CD4-positive, alpha-beta T cell treated with Interleukin-10 for 1 hour (primary cell): ENCODE measurements at regions not wholly inside any gene's neighbourhood (a gene's known extent, or its start where the extent isn't known, plus 50 kb on each side); places are given as distances from the start of the nearest gene placed in this dataset.

ENCODE experiments used
- DNase-seq: peaks from one replicate; pipeline ENCODE4 v3.0.0-alpha.2; 2020

DNA sequence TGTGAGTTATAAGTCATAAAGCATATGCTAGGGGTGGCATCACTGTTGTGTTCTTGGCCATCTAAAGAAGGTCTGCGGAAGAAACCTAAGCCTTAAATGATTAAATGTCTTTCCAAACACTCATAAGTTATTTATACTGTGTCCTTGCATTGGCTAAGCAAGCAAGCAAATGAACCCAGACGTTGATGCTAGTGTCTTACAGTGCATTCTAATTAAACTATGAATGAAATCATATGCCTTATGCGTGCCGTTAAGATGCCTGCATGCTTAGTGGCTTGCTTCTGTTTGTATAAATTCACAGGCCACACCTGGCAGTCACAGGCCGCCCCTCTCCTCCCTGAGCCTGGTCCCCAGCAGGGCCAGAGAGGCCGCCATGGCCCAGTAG lies 49.9 kb downstream of the RIN2 start:
- DNase-seq, result no peak

DNA sequence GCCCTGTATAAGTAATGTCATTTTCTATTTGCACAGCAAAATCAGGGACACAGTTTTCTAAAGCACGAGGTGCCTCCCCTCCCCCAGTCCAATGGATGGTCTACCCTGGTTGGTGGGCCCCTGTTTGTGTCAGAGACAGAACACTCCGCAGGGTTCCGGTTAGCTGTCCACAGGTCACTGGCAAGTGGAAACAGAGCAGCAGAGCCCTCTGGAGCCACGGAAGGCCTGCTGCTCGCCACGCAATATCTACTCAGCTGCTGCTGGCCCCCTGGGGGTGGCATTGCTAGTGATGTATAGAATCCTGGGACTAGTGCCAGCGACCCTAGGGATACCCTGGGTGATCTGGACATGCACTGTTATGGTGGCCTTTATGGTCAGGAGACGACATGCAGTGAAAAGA lies 50.4 kb downstream of the RIN2 start:
- DNase-seq, result no peak

DNA sequence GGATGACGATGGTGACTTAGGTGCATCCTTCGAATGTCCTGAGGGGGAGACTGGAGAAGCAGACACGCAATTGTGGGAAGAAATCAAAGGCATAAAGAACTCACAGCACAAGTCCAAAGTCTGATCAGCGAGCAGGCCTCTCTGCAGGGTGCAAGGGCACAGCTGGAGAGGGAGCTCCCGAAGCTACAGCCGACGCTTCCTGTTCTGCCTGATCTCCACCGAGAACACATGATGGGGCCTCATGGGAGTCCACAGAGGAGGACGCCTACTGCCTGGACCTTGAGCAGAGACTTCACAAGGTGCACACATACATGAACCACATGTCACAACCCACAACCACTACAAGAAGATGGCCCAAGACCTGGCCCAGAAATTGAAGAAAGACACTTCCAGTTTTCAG lies 51.4 kb downstream of the RIN2 start:
- no peak for DNase-seq

DNA sequence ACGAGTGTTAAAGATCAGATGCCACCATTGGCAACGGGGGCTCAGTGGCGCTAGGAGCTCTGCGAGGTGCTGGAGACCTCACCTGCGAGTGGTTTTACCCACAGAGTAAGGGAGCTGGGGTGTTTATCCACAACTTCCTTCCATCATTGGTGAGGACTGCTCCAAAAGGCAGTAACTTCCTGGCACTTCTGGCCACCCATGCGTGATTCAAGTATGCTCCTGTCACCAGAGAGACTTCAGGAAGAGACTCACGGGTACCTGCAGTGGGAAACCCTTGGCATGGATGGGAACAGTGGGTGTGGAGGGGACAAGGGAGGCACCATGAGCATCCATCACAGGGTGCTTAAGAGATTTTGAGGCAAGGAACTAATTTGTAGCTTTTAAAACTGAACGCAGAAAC lies 53.2 kb downstream of the RIN2 start:
- no peak for DNase-seq

DNA sequence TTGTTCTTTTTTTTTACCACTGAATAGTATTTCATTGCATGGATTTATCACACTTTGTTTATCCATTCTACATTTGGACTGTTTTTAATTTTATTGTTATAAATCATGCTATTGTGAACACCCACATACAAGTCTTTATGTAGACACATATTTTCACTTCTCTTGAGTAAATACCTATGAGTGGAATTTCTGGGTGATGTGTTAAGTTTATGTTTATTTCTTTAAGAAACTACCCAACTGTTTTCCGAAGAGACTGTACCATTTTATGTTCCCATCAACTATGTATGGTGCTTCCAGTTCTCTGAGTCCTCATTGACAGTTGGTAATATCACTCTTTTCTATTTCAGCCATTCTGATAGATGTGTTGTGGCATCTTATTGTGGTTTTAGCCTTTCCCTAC lies 54.0 kb downstream of the RIN2 start:
- DNase-seq, result no peak

DNA sequence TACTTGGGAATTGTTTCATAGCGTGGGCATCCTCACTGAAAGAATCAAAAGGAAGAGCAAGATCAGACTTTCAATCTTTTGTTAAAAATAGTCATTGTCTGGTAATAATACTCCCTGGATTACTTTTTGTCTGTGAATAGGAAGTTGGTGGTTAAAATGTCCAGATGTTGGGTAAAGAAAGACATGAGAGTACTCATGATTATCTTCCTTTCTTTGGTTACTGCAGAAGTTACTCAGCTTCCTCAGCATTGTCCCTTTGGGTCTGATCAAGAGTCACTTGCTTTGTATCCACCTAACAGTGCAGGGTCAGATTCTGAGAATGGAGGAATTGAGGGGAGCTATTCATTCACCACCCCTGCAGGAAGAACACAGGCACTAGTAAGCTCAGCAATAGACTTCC lies 54.6 kb downstream of the RIN2 start:
- DNase-seq, result no peak

DNA sequence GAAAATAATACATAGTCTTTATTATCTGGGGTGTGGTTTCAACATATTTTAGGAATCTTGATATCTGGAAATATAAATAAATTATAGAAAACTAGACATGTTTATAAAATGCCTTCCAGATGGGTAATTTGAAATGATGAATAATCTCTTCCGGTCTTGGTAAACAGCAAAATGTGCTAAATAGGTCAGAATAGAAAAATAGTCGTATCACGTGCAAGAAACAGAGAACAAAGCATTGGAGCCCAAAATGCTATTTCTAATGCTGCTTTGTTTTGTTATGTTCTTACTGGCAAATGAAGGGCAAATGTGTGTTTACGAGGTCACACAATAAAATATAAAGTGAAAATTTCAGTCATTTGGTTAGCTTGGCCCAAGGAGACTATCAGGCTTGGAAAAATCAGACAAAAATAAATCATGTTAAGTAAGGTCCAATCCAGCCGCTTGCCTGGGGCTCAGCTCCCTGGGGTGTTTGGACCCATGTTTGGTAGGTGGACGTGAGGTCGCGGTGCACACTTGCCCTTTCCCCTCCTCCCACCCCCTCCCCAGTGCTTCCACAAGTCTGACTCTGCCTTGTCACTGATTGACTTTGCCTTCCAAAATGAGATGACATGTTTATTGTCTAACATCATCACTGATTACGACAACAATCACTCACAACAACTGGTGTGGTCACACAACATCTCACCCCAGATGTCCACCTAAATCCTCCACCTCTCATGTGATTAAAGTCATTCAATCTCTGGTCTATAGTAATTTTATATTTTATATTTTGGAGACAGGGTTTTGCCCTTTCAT lies 56.0 kb downstream of the RIN2 start:
- DNase-seq, result no peak

DNA sequence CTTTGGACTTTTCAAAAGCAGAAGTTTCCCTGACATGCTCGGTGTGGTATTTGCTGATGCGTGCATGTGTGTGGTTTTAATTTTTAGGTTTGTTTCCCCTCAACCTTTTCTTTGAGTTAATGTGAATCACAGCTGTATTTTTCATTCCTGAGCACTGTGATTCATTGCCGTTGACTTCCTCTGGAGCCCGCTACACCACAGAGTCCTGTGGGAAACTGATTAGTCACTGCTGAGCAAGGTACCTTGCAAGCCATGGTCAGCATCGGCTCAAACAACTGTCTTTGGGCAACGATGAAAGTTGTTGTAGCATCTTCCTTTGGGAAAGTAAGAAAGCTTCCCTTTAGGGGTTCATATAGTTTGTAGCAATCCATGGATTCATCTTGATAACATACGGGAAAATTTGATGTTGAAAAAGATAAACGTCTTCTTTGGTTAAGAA lies 57.5 kb downstream of the RIN2 start:
- DNase-seq, result no peak

DNA sequence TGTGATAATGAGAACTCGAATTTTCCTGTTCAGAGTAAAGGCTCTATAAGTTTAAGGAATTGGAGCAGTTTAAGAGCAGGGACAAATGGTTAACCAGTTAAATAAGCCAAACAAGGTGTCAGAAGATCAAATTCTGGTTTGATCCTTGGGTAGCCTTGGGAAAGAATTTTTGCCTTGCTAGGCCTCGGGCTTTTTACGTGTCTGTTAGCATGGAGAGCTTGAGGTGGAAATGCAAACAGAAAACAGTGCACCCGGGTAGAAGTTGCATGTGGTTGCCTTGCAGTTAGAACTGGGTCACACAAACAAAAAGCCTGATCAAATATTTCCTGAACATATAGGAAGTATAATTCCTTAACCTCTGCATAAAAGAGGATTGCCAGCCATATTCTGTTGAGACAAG lies 58.3 kb downstream of the RIN2 start:
- DNase-seq, result no peak

DNA sequence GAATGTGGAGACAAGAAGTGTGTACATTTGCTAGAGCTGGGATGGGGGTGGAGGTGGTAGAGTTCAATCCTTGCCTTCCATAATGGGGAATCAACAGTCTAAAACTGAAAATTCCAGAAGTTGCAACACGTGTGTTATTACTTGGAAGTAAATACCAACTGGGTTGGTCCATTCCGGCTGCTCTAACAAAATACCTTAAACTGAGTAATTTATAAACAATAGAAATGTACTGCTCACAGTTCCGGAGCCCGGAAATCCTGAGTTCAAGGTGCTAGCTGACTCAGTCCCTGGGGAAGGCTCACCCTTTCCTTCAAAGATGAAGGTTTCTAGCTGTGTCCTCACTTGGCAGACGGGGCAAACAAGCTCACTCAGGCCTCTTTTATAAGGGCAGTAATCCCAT lies 59.0 kb downstream of the RIN2 start:
- DNase-seq, result no peak

DNA sequence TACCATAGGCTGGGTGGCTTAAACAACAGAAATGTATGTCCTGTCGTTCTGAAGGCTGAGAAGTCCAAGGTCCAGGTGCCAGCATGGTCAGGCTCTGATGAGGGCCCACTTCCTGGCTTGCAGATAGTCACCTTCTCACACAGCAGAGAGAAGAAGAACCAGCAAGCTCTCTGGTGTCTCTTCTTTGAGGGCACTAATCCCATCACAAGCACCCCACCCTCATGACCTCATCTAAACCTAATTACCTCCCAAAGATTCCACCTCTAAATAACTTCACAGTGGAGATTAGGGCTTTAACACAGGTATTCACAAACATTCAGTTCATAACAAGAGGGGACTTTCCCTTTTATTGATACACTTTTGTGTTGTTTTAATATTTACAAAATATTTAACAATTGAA lies 61.1 kb downstream of the RIN2 start:
- DNase-seq, result no peak

DNA sequence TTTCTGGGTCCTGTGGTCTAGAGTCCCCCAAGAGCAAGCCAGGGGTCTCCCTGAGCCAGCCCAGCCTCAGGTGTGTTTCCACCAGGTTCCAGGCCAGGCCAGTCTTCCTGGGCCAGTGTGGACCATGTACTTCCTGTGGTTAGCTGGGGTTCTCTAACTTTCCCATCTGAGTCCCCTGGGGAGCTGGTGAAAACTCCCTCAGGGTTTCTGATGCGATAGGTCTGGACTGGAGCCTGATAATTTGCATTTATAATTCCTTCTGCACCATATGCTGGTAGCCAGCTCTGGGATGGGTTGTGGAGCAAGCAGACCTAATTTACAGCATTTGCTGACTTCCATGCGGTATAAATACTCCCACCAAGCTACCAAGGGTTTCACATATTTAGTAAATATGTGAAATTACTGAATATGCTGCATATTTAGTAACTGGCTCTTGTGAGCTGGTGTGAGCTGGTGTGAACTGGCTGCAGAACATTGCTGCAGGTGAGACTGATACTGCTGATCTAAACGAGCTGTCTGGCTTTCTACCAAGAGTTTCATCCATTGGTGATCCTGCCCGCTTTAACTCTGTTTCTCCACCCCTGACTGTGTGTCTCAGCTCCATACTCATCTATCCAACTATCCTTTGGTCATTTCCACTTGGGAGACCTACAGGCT lies 62.6 kb downstream of the RIN2 start:
- no peak for DNase-seq

DNA sequence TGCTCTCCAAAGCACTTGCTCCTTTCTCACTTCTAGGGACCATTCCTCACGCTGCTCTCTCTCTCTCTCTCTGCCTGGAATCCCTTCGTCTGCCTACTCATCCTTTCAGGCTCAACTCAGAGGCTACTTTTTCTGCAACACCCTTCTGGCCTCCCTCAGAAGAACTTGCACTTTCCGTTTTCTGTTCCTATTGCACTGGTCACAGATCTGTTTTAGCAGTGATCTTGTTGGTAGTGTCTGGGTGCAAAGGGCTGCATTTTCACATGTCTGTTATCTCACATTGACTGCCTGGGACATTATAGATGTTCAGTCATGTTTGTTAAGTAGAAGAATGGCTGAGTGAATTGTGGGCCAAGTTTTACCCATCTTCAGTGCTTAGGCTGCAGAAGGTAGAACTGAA lies 63.5 kb downstream of the RIN2 start:
- no peak for DNase-seq

DNA sequence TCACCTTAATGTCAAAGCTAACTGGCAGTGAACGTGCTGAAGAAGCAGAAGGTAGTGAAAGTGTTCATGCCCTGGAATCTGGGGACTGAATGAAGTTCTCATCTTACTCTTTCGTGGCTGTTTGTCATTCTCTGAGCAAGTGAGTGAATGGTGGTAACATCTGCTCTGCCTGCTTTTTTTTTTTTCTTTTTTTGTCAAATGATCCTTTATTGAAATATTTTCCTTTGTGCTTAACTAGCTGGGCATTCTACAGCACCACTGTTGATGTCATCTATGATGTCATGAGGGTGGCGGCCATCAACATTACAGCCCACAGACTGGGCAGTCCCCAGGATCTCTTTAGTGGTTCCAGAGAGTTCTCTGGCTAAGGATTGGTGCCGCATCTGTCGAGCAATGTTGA lies 65.2 kb downstream of the RIN2 start:
- DNase-seq, result no peak

DNA sequence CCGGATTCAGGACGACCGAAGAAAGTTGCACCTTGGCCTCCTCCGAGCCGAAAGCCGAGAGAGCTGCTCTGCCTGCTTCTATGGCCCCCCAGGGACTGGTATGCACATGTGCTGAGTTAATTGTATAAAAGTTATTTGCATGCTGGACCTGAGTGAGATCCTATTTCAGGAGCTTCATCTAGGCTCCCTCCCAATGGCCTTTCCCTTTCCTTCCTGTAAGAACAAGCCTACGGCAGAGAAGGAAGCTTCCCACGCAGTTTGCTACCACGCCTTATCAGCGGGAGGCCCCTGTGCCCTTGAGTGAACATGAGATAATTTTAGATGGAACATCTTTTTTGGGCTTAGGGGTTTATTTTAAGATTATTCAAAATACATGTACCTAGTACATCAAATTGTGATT lies 65.9 kb downstream of the RIN2 start:
- DNase-seq, result no peak

DNA sequence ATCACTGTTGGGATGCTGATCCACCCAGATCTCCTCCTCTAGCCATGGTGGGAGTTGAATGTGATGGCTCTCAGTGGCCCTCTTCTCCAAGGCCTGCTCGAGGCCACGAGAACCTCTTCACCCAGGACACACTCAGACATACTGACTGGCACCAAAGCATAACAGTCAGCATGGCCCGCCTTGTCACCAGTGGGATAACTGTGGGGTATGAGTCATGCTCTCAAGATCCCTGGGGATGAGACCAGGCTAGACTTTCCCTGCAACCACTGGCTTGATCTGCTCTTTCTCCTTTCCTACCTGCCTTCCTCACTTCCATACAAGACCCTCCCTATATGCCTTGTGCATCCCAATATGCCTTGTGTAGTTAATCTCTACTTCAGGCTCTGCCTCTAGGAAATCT lies 66.8 kb downstream of the RIN2 start:
- DNase-seq, result no peak

DNA sequence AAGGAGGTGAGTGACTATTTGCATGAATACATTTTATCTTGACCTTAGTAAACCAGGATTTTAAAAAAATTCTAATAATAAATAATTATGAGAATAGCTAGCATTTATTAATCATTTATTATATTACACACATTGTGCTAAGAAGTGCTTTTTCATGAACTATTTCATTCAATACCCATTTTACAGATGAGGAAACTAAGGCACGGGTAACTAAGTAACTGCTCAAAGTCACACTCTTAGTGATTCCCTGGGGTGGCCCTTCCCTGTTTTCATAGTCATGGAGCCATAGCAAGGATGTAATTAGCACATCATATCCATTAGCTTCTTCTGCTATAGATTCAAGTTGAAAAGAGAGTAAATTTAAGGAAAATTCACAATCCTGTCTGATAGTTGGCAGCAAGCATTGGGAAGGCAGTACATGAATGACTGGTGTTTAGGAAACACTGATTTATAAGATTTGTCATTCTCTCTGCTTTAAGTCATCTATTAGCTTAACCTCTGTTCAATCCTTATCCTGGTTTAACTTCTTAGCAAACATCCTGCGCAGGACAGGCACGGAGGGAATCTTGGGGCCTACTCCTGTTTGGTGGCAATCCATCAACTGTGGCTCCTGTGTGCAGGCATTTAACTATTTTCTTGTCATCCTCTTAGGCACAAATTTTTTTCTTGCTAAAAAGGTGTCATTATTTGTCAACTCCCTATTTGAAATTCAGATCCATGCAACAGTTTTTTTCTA lies 68.3 kb downstream of the RIN2 start:
- no peak for DNase-seq

DNA sequence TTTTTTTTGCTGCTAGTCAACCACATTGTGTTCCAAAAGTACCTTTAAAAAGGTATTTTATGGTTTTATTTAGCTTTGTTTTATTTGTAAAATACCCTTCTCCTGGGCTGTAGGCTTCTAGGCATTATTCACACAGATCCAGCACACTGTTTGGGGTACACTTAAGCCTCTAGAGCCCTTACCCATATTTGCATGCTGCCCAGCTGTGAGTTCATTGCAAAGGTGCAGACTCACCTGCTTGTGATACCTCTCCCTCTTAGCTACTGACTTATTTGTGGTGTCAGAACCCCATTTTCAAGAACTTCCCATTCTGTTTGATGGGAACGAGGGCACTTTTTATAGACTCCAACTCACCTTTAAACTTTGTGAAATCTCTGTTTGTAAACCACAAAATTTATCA lies 69.8 kb downstream of the RIN2 start:
- no peak for DNase-seq

DNA sequence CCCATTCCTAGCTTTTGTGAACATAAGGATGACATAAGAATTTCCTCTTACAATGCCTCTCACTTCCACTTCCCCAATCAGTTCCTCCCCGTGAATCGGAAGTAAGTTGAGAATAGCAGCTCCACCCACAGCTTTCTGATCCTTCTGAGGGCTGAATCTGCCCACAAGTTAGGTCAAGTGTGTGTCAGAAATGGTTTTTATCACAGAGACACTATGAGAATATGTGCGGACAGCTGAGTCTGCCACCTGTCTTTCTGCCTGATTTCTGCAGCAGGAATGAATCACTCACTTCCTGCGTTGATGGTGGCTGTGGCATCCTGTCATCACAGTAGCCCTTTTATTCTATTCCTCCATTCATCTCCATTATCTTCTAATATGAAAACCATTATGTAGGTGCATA lies 70.2 kb downstream of the RIN2 start:
- DNase-seq, result peak; percentile 18

DNA sequence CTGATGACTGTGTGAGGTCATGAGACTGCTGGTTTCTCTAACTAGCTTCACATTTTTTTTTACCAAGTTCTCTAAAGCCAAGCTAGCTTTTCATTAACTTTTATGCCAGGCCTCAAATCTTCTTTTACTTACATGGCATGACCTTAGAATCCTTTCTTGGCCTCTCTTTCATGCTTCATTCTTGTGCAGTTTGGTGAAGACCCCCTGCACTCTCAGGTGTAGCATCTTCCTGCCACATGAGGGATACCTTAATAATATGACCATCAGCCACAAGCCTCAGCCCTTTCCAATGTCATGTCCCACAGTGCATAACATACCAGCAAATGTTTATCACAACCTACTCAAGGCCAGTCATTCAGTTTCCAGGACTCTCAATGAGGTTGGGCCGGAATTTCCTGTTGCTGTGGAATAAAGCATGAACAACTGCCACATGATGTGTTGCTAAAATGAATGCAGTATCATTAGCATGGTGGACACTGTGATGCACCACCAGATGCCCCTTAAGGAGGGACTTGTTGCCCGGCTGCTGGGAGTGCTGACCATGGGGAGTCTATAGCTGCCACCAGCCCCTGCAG lies 72.2 kb downstream of the RIN2 start:
- DNase-seq, result no peak

DNA sequence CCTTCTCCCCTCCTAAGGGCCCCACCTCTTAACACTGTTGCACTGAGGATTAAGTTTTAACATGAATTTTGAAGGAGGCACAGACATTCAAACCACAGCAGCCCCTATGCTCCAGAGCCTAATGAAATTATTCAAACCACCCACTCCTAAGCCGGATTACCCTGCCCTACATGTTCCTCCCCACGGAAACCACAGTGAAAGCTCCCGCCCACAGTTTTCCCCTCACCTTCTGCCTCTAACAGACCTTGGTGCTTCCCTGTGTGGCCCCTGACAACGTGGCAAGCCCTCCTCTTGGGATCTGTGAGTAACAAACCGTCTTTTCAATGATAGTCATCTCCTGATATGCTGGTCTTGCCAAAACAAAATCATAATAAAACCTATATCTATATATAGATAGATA lies 74.8 kb downstream of the RIN2 start:
- DNase-seq, result no peak

DNA sequence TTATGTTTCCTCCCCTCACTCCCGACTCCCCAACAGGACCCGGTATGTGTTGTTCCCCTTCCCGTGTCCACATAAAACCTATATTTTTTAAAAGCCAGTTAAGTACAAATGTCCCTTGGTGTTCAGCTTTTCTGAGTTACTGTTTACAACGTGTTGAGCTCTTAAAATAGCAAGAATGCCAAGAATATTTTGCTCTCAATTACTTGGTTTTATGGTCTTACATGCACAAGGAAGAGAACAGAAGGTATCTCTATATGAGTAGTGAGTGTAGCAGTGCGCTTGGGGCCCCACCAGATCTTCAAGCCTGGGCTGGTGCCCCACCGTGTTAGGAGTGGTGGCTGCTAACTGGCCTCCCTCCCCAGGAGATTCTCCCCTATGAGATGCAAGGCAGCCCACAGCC lies 75.3 kb downstream of the RIN2 start:
- no peak for DNase-seq

DNA sequence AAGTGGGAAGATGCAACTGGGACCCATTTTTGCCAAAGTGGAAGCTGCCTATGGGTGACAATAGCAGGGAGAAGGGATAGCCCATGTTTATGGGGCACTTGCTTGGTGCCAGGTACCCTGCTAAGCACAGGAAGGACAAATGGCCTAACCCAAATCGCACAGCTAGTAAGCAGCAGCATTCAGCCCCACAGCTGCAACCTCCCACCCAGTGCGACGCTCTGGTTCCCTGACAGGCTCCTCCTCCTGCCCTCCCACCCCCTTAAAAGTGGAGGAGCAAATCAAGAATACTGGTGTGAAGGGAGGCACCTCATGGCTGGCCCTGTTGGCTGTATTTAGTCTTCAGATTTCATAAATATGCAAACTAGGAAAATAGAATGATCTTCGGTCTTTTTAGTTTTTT lies 76.2 kb downstream of the RIN2 start:
- no peak for DNase-seq

DNA sequence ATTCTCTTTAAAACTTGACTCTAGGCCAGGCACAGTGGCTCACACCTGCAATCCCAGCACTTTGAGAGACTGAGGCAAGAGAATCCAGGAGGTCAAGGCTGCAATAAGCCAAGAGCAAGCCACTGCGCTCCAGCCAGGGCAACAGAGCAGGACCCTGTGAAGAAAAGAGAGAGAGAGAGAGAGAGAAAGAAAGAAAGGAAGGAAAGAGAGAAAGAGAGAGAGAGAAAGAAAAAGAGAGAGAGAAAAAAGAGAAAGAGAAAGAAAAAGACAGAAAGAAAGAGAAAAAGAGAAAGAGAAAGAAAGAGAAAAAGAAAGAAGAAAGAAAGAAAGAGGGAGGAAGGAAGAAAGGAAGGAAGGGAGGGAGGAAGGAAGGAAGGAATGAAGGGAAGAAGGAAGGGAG lies 76.7 kb downstream of the RIN2 start:
- no peak for DNase-seq
